ENCODE measurements at regions not wholly inside any gene's neighbourhood (a gene's known extent, or its start where the extent isn't known, plus 50 kb on each side); places are given as distances from the start of the nearest gene placed in this dataset.

DNA sequence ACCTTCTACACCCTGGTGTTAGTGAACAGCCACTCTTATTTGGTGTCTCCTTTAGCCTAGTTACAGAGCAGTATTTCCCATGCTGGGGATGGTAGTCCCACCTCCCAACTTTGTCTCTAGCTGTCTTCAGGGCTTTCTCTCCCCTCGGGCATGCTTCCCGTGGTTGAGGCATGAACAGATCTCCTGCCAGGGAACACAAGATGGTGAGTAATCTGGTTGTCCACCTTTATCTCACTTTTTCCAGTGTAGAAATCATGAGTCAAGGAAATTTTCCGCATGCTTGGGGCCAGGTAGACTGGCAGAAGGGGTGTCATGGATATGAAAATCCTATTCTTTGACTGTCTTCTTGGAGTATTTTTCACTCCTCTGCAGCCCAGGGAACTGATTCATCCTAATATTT lies 532.9 kb downstream of the ANXA1 start:
- TF ChIP-seq EZH2 (IDR thresholded peaks at IDR 0.05): no peak
- no peak for TF ChIP-seq POLR2AphosphoS5 (IDR thresholded peaks at IDR 0.05; ENCODE audit: borderline replicate concordance, low read depth, low read length)
- TF ChIP-seq FOXP2 (optimal IDR thresholded peaks at IDR 0.05; ENCODE audit: control extremely low read depth, extremely low read length, insufficient read depth): no peak
